Stimulated activated CD4-positive, alpha-beta T cell treated with anti-CD3 and anti-CD28 coated beads, TNF-alpha, amount 100 ng/mL, for 48 hours (primary cell): ENCODE measurements at regions not wholly inside any gene's neighbourhood (a gene's known extent, or its start where the extent isn't known, plus 50 kb on each side); places are given as distances from the start of the nearest gene placed in this dataset.

Experiments used
- DNase-seq, 3 donors: peaks; one replicate each; pipeline ENCODE4 v3.0.0-alpha.2; 2020; ENCODE audit warnings: low read depth in 3 of 3

GRCh38 chr11:15805726-15806125, 550.6 kb downstream of the SOX6 start:
- no peak for DNase-seq

GRCh38 chr11:15806217-15806616, 550.1 kb downstream of the SOX6 start:
- DNase-seq = no peak

- no peak for DNase-seq
Observed at GRCh38 chr11:15807827-15808226, 548.5 kb downstream of the SOX6 start.

GRCh38 chr11:15810082-15810481, 546.3 kb downstream of the SOX6 start:
- no peak for DNase-seq

GRCh38 chr11:15810525-15810924, 545.8 kb downstream of the SOX6 start:
- DNase-seq = no peak

- no peak for DNase-seq
Observed at GRCh38 chr11:15815246-15816195, 540.8 kb downstream of the SOX6 start.

GRCh38 chr11:15816260-15816871, 540.0 kb downstream of the SOX6 start:
- DNase-seq = no peak

GRCh38 chr11:15817001-15817400, 539.3 kb downstream of the SOX6 start:
- DNase-seq = no peak

GRCh38 chr11:15818132-15818842, 538.1 kb downstream of the SOX6 start:
- no peak for DNase-seq

- peak in 1 of 3 donors; percentile 41 for DNase-seq
Observed at GRCh38 chr11:15819679-15820286, 536.6 kb downstream of the SOX6 start.

- DNase-seq = no peak
Observed at GRCh38 chr11:15821451-15821850, 534.9 kb downstream of the SOX6 start.

- DNase-seq = no peak
Observed at GRCh38 chr11:15824060-15824459, 532.3 kb downstream of the SOX6 start.

GRCh38 chr11:15825976-15826650, 530.2 kb downstream of the SOX6 start:
- no peak for DNase-seq

GRCh38 chr11:15826826-15827225, 529.5 kb downstream of the SOX6 start:
- DNase-seq = no peak

GRCh38 chr11:15828215-15828853, 528.0 kb downstream of the SOX6 start:
- DNase-seq = no peak

GRCh38 chr11:15829312-15829711, 527.0 kb downstream of the SOX6 start:
- DNase-seq = no peak

GRCh38 chr11:15830741-15831428, 525.5 kb downstream of the SOX6 start:
- no peak for DNase-seq

- no peak for DNase-seq
Observed at GRCh38 chr11:15835788-15836411, 520.4 kb downstream of the SOX6 start.

GRCh38 chr11:15836795-15837194, 519.6 kb downstream of the SOX6 start:
- DNase-seq = no peak
